K562 (cell line): ENCODE measurements at regions not wholly inside any gene's neighbourhood (a gene's known extent, or its start where the extent isn't known, plus 50 kb on each side); places are given as distances from the start of the nearest gene placed in this dataset.

Experiments
- ATAC-seq: fragments of 200-7000 bp; cut with Tn5 transposase; 3 replicates; pipeline ENCODE4 v1.9.1; 2020; ENCODE audit warnings: moderate library complexity
- BruUV-seq: library from RNA; stranded (reverse); fragments of 400-500 nt; replicated peaks from 2 replicates; lab custom pipeline; 2021; lab: Mats Ljungman, UMichigan
- CTCF ChIA-PET: fragments of 300-600 bp; formaldehyde crosslinking; extraction: SDS; loops from one replicate; lab custom pipeline; 2021; ENCODE audit warnings: low intra/inter-chr PET ratio; lab: Yijun Ruan, JAX
- POLR2A ChIA-PET: fragments of 300-600, 350-650 bp; sonication (Branson Sonifier 250); formaldehyde crosslinking; extraction: SDS; loops from one replicate; lab custom pipeline; 2021; ENCODE audit warnings: antibody characterized with exemption, inconsistent platforms; lab: Yijun Ruan, JAX
- DNase-seq, 4 experiments: peaks; one replicate each; pipeline versions ENCODE4 v3.0.0 to v3.0.0-alpha.2; 2011 to 2018; ENCODE audit warnings: low spot score in 3 of 4, mixed read lengths in 3 of 4; ENCODE audit errors: extremely low read depth in 1 of 4
- FAIRE-seq: peaks from 2 replicates; lab custom pipeline; 2011; peaks lifted over from hg19 to GRCh38; lab: Jason Lieb, UNC
- H2AFZ ChIP-seq: 2 replicates; pipeline ENCODE4 v1.6.0; 2011; ENCODE audit warnings: low read depth, low read length, control low read depth, inconsistent platforms
- H3K27ac ChIP-seq: fragments of 200-600 bp; 3 replicates; pipeline ENCODE4 v1.8.0; 2011; ENCODE audit warnings: low read depth, mild to moderate bottlenecking, control low read depth, inconsistent platforms, low read length, moderate library complexity, mixed read lengths; ENCODE audit errors: extremely low read depth
- H3K27me3 ChIP-seq, 2 experiments: fragments of 300-600 bp in 1 of 2; 2 replicates in 1 of 2; 3 replicates in 1 of 2; pipeline versions ENCODE4 v1.6.0 to v1.8.0; 2011; ENCODE audit warnings: inconsistent platforms in 2 of 2, low read length in 2 of 2, mild to moderate bottlenecking in 1 of 2, mixed read lengths in 1 of 2, moderate library complexity in 1 of 2; ENCODE audit not compliant: control insufficient read depth in 2 of 2, insufficient read depth in 2 of 2
- H3K36me3 ChIP-seq: fragments of 300-600 bp; 3 replicates; pipeline ENCODE4 v1.8.0; 2011; ENCODE audit warnings: mild to moderate bottlenecking, low read length, inconsistent platforms; ENCODE audit not compliant: control insufficient read depth, insufficient read depth
- H3K4me1 ChIP-seq, 2 experiments: fragments of 200-600 bp in 1 of 2; replicated peaks in 1 of 2; 2 replicates in 1 of 2; 3 replicates in 1 of 2; pipeline versions ENCODE4 v1.5.1 to v1.8.0; 2011; ENCODE audit warnings: inconsistent platforms in 2 of 2, low read length in 2 of 2, mild to moderate bottlenecking in 1 of 2, mixed read lengths in 1 of 2, moderate library complexity in 1 of 2; ENCODE audit not compliant: control insufficient read depth in 2 of 2, insufficient read depth in 2 of 2
- H3K4me2 ChIP-seq: 2 replicates; pipeline ENCODE4 v1.6.1; 2011; ENCODE audit warnings: low read length, control low read depth, inconsistent platforms, mixed read lengths; ENCODE audit not compliant: insufficient read depth
- H3K4me3 ChIP-seq: fragments of 200-600 bp; sonication (generic), shearing (Covaris generic); 2 replicates; pipeline ENCODE4 v1.5.1; 2016; ENCODE audit warnings: control low read depth, inconsistent platforms
- H3K79me2 ChIP-seq: fragments of 200-600 bp; 3 replicates; pipeline ENCODE4 v1.8.0; 2011; ENCODE audit warnings: low read length, inconsistent platforms; ENCODE audit not compliant: control insufficient read depth, insufficient read depth
- H3K9ac ChIP-seq, 2 experiments: 2 replicates each; pipeline versions ENCODE4 v1.6.0 to v1.6.1; 2011; ENCODE audit warnings: low read depth in 2 of 2, low read length in 2 of 2, control low read depth in 1 of 2, inconsistent platforms in 1 of 2, mild to moderate bottlenecking in 1 of 2, mixed read lengths in 1 of 2; ENCODE audit not compliant: insufficient read depth in 1 of 2
- H3K9me1 ChIP-seq: one replicate; pipeline ENCODE4 v1.6.0; 2011; ENCODE audit warnings: inconsistent platforms, mild to moderate bottlenecking, low read length, moderate library complexity; ENCODE audit not compliant: control insufficient read depth, insufficient read depth
- H3K9me3 ChIP-seq: replicated peaks from 2 replicates; pipeline ENCODE4 v1.5.1; 2011; ENCODE audit warnings: low read depth, low read length, inconsistent platforms; ENCODE audit not compliant: control insufficient read depth, insufficient read depth
- H4K20me1 ChIP-seq: replicated peaks from 2 replicates; pipeline ENCODE4 v1.6.1; 2011; ENCODE audit warnings: low read length, inconsistent platforms, mixed read lengths; ENCODE audit not compliant: control insufficient read depth, insufficient read depth
- HMBOX1 ChIP-seq: sonication (generic); IDR thresholded peaks from 2 replicates; pipeline ENCODE4 v1.6.1; 2016
- KLF16 ChIP-seq: IDR thresholded peaks from 2 replicates; pipeline ENCODE4 v1.6.1; 2016; ENCODE audit warnings: antibody characterized with exemption
- PREB ChIP-seq: sonication (generic); formaldehyde crosslinking; IDR thresholded peaks from 2 replicates; pipeline ENCODE4 v1.8.1; 2023; ENCODE audit warnings: mild to moderate bottlenecking, missing genetic modification reagents
- PTTG1 ChIP-seq: fragments of 450-650 bp; IDR thresholded peaks from 2 replicates; pipeline ENCODE4 v1.6.1; 2016; ENCODE audit warnings: low read depth, mild to moderate bottlenecking, missing genetic modification characterization, missing compliant biosample characterization
- SIN3A ChIP-seq, 2 experiments: fragments of 150-350 bp in 1 of 2; IDR thresholded peaks; 2 replicates each; pipeline ENCODE4 v1.6.1; 2011 to 2016; ENCODE audit warnings: borderline replicate concordance in 2 of 2, low read depth in 2 of 2, low read length in 2 of 2, mild to moderate bottlenecking in 2 of 2, moderate library complexity in 2 of 2; ENCODE audit not compliant: control insufficient read depth in 1 of 2
- SIX5 ChIP-seq, 2 experiments: IDR thresholded peaks; 2 replicates each; pipeline ENCODE4 v1.6.1; 2011; ENCODE audit warnings: low read length in 2 of 2, borderline replicate concordance in 1 of 2, low read depth in 1 of 2, mild to moderate bottlenecking in 1 of 2, moderate library complexity in 1 of 2; ENCODE audit not compliant: insufficient read depth in 1 of 2
- ZBTB8A ChIP-seq: fragments of 450-650 bp; IDR thresholded peaks from 2 replicates; pipeline ENCODE4 v1.6.1; 2018; ENCODE audit warnings: mild to moderate bottlenecking, moderate library complexity; ENCODE audit not compliant: partially characterized antibody
- ZC3H11A ChIP-seq: IDR thresholded peaks from 2 replicates; pipeline ENCODE4 v1.6.1; 2012; ENCODE audit warnings: low read depth, low read length, improper control_type of control experiment
- ZFP36 ChIP-seq: fragments of 150-350 bp; IDR thresholded peaks from 2 replicates; pipeline ENCODE4 v1.6.1; 2018; ENCODE audit warnings: low read length, low read depth; ENCODE audit not compliant: partially characterized antibody
- ZMIZ1 ChIP-seq, 2 experiments: fragments of 150-350 bp in 1 of 2; IDR thresholded peaks; 2 replicates each; pipeline ENCODE4 v1.6.1; 2012 to 2016; ENCODE audit warnings: low read depth in 2 of 2, low read length in 2 of 2, mild to moderate bottlenecking in 1 of 2, moderate library complexity in 1 of 2
- WGBS: fragments of 100-300 bp; shearing (Covaris generic); methylation state at CpG from one replicate; pipeline ENCODE4 v1.1.6; 2016; ENCODE audit warnings: low coverage, mixed read lengths; ENCODE audit not compliant: insufficient coverage; ENCODE audit errors: missing lambda C conversion rate; 5-methylcytosine and 5-hydroxymethylcytosine counted together
- in situ Hi-C: fragments of 300-500 bp; cut with MboI; formaldehyde crosslinking; loops from 4 replicates; pipeline ENCODE4 v1.15.0; 2018; ENCODE audit warnings: inconsistent platforms, mixed read lengths
- intact Hi-C: fragments of 100-400 bp; cut with micrococcal nuclease; formaldehyde crosslinking; loops from 2 replicates; pipeline ENCODE4 v1.14.2; 2022

- H2AFZ ChIP-seq: no peak overlapping the region
- H3K79me2 ChIP-seq: no peaks in the 10 kb centered on the region
- no peak for DNase-seq
- no peak for FAIRE-seq
- no peaks in the 10 kb centered on the region for H4K20me1 ChIP-seq
- ChIA-PET POLR2A (no interaction called here), CTCF (no interaction called here)
- H3K27me3 ChIP-seq: peaks cover 0 to 8% of the 10 kb centered on the region in 2 experiments; a peak in 1 of 5 replicates
- in situ Hi-C loops (no loop called here), intact Hi-C loops (no loop called here)
- no peak overlapping the region for H3K4me2 ChIP-seq
- no peak overlapping the region for H3K27ac ChIP-seq
- no peaks in the 10 kb centered on the region for H3K9me1 ChIP-seq
- BruUV-seq: no TSS peak
- no peaks in the 10 kb centered on the region for H3K36me3 ChIP-seq
- H3K9ac ChIP-seq: no peak overlapping the region
- no peaks in the 10 kb centered on the region for H3K4me1 ChIP-seq
- WGBS: 1% methylated on average over 8 of the region's 8 CpGs
- H3K9me3 ChIP-seq: no peaks in the 10 kb centered on the region
- no peak overlapping the region for H3K4me3 ChIP-seq
- no peak for ATAC-seq
- TF ChIP-seq KLF16: no peak
- no peak for TF ChIP-seq PREB (CRISPR knock-in tag)
- TF ChIP-seq, all 486 proteins: peak for 0
These were observed 139.2 kb downstream of the ASMT start for GRCh38 chrX:1754077-1754476.

- Histone ChIP-seq H3K4me3 (no peak overlapping the region), H3K27ac (no peak overlapping the region), H2AFZ (no peak overlapping the region), H4K20me1 (no peaks in the 10 kb centered on the region), H3K27me3 (no peaks in the 10 kb centered on the region; a peak in 1 of 5 replicates), H3K36me3 (no peaks in the 10 kb centered on the region), H3K79me2 (no peaks in the 10 kb centered on the region), H3K4me2 (no peak overlapping the region), H3K9me3 (no peaks in the 10 kb centered on the region), H3K9ac (no peak overlapping the region), H3K9me1 (no peaks in the 10 kb centered on the region), H3K4me1 (no peaks in the 10 kb centered on the region)
- 0% methylated on average over 4 of the region's 5 CpGs for WGBS
- ChIA-PET CTCF (no interaction called here), POLR2A (no interaction called here)
- ATAC-seq: no peak
- BruUV-seq: no TSS peak
- intact Hi-C loops (no loop called here), in situ Hi-C loops (no loop called here)
- no peak for DNase-seq
- TF ChIP-seq SIN3A (IDR thresholded peaks at IDR 0.05; ENCODE audit: borderline replicate concordance in 2 of 2, control insufficient read depth in 1 of 2, low read depth in 2 of 2, low read length in 2 of 2) (no peak), ZC3H11A (no peak), PTTG1 (tag) (no peak), ZBTB8A (no peak), SIX5 (IDR thresholded peaks at IDR 0.05; ENCODE audit: borderline replicate concordance in 1 of 2, insufficient read depth in 1 of 2, low read depth in 1 of 2, low read length in 2 of 2) (no peak), ZMIZ1 (IDR thresholded peaks at IDR 0.05; ENCODE audit: low read depth in 2 of 2, low read length in 2 of 2) (no peak), ZFP36 (no peak), HMBOX1 (no peak)
- no peak for FAIRE-seq
These were observed 148.4 kb downstream of the ASMT start for GRCh38 chrX:1763294-1763693.
